ENCODE measurements at regions not wholly inside any gene's neighbourhood (a gene's known extent, or its start where the extent isn't known, plus 50 kb on each side); places are given as distances from the start of the nearest gene placed in this dataset.
"Not testable (repeated sequence)": the region's sequence is repeated elsewhere in the genome, so short reads cannot be mapped to it uniquely, and the experiment has no call there.

GRCh38 chr10:27312854-27313253, 72.3 kb upstream of the ACBD5 start:
- H2AFZ ChIP-seq (ENCODE audit: low read length), result no peak overlapping the region
- no peak overlapping the region for H3K4me2 ChIP-seq (ENCODE audit: low read length)
- no peaks in the 10 kb centered on the region for H3K4me1 ChIP-seq (ENCODE audit: insufficient read depth, low read length, severe bottlenecking)
- no peaks in the 10 kb centered on the region for H3K9me3 ChIP-seq (ENCODE audit: low read length)
- no peaks in the 10 kb centered on the region for H3F3A ChIP-seq (ENCODE audit: insufficient read depth, low read length)
- H3K9ac ChIP-seq (ENCODE audit: low read length), result no peak overlapping the region
- TF ChIP-seq CTCF (IDR thresholded peaks at IDR 0.05; ENCODE audit: low read length), result no peak
- no peak for TF ChIP-seq EZH2 (IDR thresholded peaks at IDR 0.05; ENCODE audit: borderline replicate concordance, low read length)
- no peaks in the 10 kb centered on the region for H3K36me3 ChIP-seq (ENCODE audit: insufficient read depth, low read length)
- H3K79me2 ChIP-seq (ENCODE audit: insufficient read depth, low read length), result no peaks in the 10 kb centered on the region
- H4K20me1 ChIP-seq (ENCODE audit: insufficient read depth, low read length), result no peaks in the 10 kb centered on the region
- no peak overlapping the region for H3K4me3 ChIP-seq (ENCODE audit: low read depth, low read length, poor library complexity, severe bottlenecking)
- H3K9me2 ChIP-seq (ENCODE audit: low read depth, low read length), result no peaks in the 10 kb centered on the region
- no peak overlapping the region for H3K27ac ChIP-seq (ENCODE audit: low read depth, low read length, poor library complexity, severe bottlenecking)
- H3K27me3 ChIP-seq (ENCODE audit: insufficient read depth, low read length), result no peaks in the 10 kb centered on the region

GRCh38 chr10:27311809-27312208, 71.2 kb upstream of the ACBD5 start:
- H2AFZ ChIP-seq (ENCODE audit: low read length); H3K27me3 ChIP-seq (ENCODE audit: insufficient read depth, low read length); H3F3A ChIP-seq (ENCODE audit: insufficient read depth, low read length); H4K20me1 ChIP-seq (ENCODE audit: insufficient read depth, low read length); H3K4me3 ChIP-seq (ENCODE audit: low read depth, low read length, poor library complexity, severe bottlenecking); H3K9me2 ChIP-seq (ENCODE audit: low read depth, low read length); H3K9me3 ChIP-seq (ENCODE audit: low read length); H3K9ac ChIP-seq (ENCODE audit: low read length); H3K79me2 ChIP-seq (ENCODE audit: insufficient read depth, low read length); H3K4me2 ChIP-seq (ENCODE audit: low read length); H3K36me3 ChIP-seq (ENCODE audit: insufficient read depth, low read length); H3K27ac ChIP-seq (ENCODE audit: low read depth, low read length, poor library complexity, severe bottlenecking); H3K4me1 ChIP-seq (ENCODE audit: insufficient read depth, low read length, severe bottlenecking): not testable (repeated sequence)

GRCh38 chr10:27298522-27298850, 57.9 kb upstream of the ACBD5 start:
- H3K9me3 ChIP-seq (ENCODE audit: low read length); H3F3A ChIP-seq (ENCODE audit: insufficient read depth, low read length); H3K9me2 ChIP-seq (ENCODE audit: low read depth, low read length); H3K4me2 ChIP-seq (ENCODE audit: low read length); H3K9ac ChIP-seq (ENCODE audit: low read length); H2AFZ ChIP-seq (ENCODE audit: low read length); H3K79me2 ChIP-seq (ENCODE audit: insufficient read depth, low read length); H3K27me3 ChIP-seq (ENCODE audit: insufficient read depth, low read length); H3K27ac ChIP-seq (ENCODE audit: low read depth, low read length, poor library complexity, severe bottlenecking); H3K36me3 ChIP-seq (ENCODE audit: insufficient read depth, low read length); H3K4me1 ChIP-seq (ENCODE audit: insufficient read depth, low read length, severe bottlenecking); H3K4me3 ChIP-seq (ENCODE audit: low read depth, low read length, poor library complexity, severe bottlenecking); H4K20me1 ChIP-seq (ENCODE audit: insufficient read depth, low read length): not testable (repeated sequence)

GRCh38 chr10:27297844-27298521, 57.4 kb upstream of the ACBD5 start:
- Histone ChIP-seq H4K20me1 (ENCODE audit: insufficient read depth, low read length) (no peaks in the 10 kb centered on the region), H3K27me3 (ENCODE audit: insufficient read depth, low read length) (no peaks in the 10 kb centered on the region), H3K9me2 (ENCODE audit: low read depth, low read length) (no peaks in the 10 kb centered on the region), H2AFZ (ENCODE audit: low read length) (no peak overlapping the region), H3K79me2 (ENCODE audit: insufficient read depth, low read length) (no peaks in the 10 kb centered on the region), H3F3A (ENCODE audit: insufficient read depth, low read length) (no peaks in the 10 kb centered on the region), H3K4me1 (ENCODE audit: insufficient read depth, low read length, severe bottlenecking) (no peaks in the 10 kb centered on the region), H3K4me2 (ENCODE audit: low read length) (no peak overlapping the region), H3K36me3 (ENCODE audit: insufficient read depth, low read length) (no peaks in the 10 kb centered on the region), H3K9me3 (ENCODE audit: low read length) (no peaks in the 10 kb centered on the region), H3K27ac (ENCODE audit: low read depth, low read length, poor library complexity, severe bottlenecking) (no peak overlapping the region), H3K9ac (ENCODE audit: low read length) (no peak overlapping the region), H3K4me3 (ENCODE audit: low read depth, low read length, poor library complexity, severe bottlenecking) (no peak overlapping the region)
- TF ChIP-seq CTCF (IDR thresholded peaks at IDR 0.05; ENCODE audit: low read length) (no peak), EZH2 (IDR thresholded peaks at IDR 0.05; ENCODE audit: borderline replicate concordance, low read length) (no peak)

DNA sequence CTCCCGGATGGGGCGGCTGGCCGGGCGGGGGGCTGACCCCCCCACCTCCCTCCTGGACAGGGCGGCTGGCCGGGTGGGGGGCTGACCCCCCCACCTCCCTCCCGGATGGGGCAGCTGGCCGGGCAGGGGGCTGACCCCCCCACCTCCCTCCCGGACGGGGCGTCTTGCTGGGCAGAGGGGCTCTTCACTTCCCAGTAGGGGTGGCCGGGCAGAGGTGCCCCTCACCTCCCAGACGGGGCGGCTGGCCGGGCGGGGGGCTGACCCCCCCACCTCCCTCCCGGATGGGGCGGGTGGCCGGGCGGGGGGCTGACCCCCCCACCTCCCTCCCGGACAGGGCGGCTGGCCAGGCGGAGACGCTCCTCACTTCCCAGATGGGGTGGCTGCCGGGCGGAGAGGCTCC, 55.7 kb upstream of the ACBD5 start:
- H2AFZ ChIP-seq (ENCODE audit: low read length); H3K4me1 ChIP-seq (ENCODE audit: insufficient read depth, low read length, severe bottlenecking); H3K9ac ChIP-seq (ENCODE audit: low read length); H3F3A ChIP-seq (ENCODE audit: insufficient read depth, low read length); H3K27me3 ChIP-seq (ENCODE audit: insufficient read depth, low read length); H3K4me2 ChIP-seq (ENCODE audit: low read length); H3K9me3 ChIP-seq (ENCODE audit: low read length); H3K4me3 ChIP-seq (ENCODE audit: low read depth, low read length, poor library complexity, severe bottlenecking); H3K36me3 ChIP-seq (ENCODE audit: insufficient read depth, low read length); H4K20me1 ChIP-seq (ENCODE audit: insufficient read depth, low read length); H3K27ac ChIP-seq (ENCODE audit: low read depth, low read length, poor library complexity, severe bottlenecking); H3K9me2 ChIP-seq (ENCODE audit: low read depth, low read length); H3K79me2 ChIP-seq (ENCODE audit: insufficient read depth, low read length): not testable (repeated sequence)

- H3K36me3 ChIP-seq (ENCODE audit: insufficient read depth, low read length); H3K27me3 ChIP-seq (ENCODE audit: insufficient read depth, low read length); H3K9me3 ChIP-seq (ENCODE audit: low read length); H3K79me2 ChIP-seq (ENCODE audit: insufficient read depth, low read length); H3K9me2 ChIP-seq (ENCODE audit: low read depth, low read length); H3F3A ChIP-seq (ENCODE audit: insufficient read depth, low read length); H3K9ac ChIP-seq (ENCODE audit: low read length); H3K27ac ChIP-seq (ENCODE audit: low read depth, low read length, poor library complexity, severe bottlenecking); H4K20me1 ChIP-seq (ENCODE audit: insufficient read depth, low read length): not testable (repeated sequence)
- Histone ChIP-seq H3K4me2 (ENCODE audit: low read length) (peak overlapping the region; percentile 60), H3K4me3 (ENCODE audit: low read depth, low read length, poor library complexity, severe bottlenecking) (peak overlapping the region; percentile 9), H3K4me1 (ENCODE audit: insufficient read depth, low read length, severe bottlenecking) (peaks cover 14% of the 10 kb centered on the region), H2AFZ (ENCODE audit: low read length) (peak overlapping the region; percentile 27)
Observed at GRCh38 chr10:27291253-27291895, 50.8 kb upstream of the ACBD5 start.
